Ramos (cell line): ENCODE measurements at regions not wholly inside any gene's neighbourhood (a gene's known extent, or its start where the extent isn't known, plus 50 kb on each side); places are given as distances from the start of the nearest gene placed in this dataset.
"Not testable (repeated sequence)": the region's sequence is repeated elsewhere in the genome, so short reads cannot be mapped to it uniquely, and the experiment has no call there.

ENCODE experiments used
- in situ Hi-C: fragments of 300-500 bp; cut with MboI; formaldehyde crosslinking; loops from one replicate; pipeline ENCODE4 v1.14.3; 2022; ENCODE audit warnings: low sequenced_read_pairs; ENCODE audit not compliant: unreplicated experiment

- in situ Hi-C loops = no loop called here
Measured at GRCh38 chr13:83499286-83499685, 383.0 kb downstream of the SLITRK1 start.

- in situ Hi-C loops = no loop called here
Measured at GRCh38 chr13:83498481-83499190, 383.6 kb downstream of the SLITRK1 start.

- in situ Hi-C loops = no loop called here
Measured at GRCh38 chr13:83498045-83498444, 384.2 kb downstream of the SLITRK1 start.

GRCh38 chr13:83496501-83496900, 385.8 kb downstream of the SLITRK1 start:
- in situ Hi-C loops = no loop called here

GRCh38 chr13:83485101-83485500, 397.2 kb downstream of the SLITRK1 start:
- in situ Hi-C loops = no loop called here

- in situ Hi-C loops = no loop called here
Measured at GRCh38 chr13:83471011-83471410, 411.3 kb downstream of the SLITRK1 start.

GRCh38 chr13:83470133-83470797, 412.0 kb downstream of the SLITRK1 start:
- in situ Hi-C loops = no loop called here

- in situ Hi-C loops = no loop called here
Measured at GRCh38 chr13:83453723-83454122, 428.6 kb downstream of the SLITRK1 start.

- in situ Hi-C loops = no loop called here
Measured at GRCh38 chr13:83453300-83453699, 429.0 kb downstream of the SLITRK1 start.

GRCh38 chr13:83452292-83452950, 429.9 kb downstream of the SLITRK1 start:
- in situ Hi-C loops = no loop called here

GRCh38 chr13:83450591-83450990, 431.7 kb downstream of the SLITRK1 start:
- in situ Hi-C loops = no loop called here

- in situ Hi-C loops = no loop called here
Measured at GRCh38 chr13:83449668-83450395, 432.4 kb downstream of the SLITRK1 start.

- in situ Hi-C loops = no loop called here
Measured at GRCh38 chr13:83440465-83440864, 441.8 kb downstream of the SLITRK1 start.

- in situ Hi-C loops = not testable (repeated sequence)
Measured at GRCh38 chr13:83439464-83439863, 442.8 kb downstream of the SLITRK1 start.

GRCh38 chr13:83423861-83424260, 458.4 kb downstream of the SLITRK1 start:
- in situ Hi-C loops = no loop called here

- in situ Hi-C loops = no loop called here
Measured at GRCh38 chr13:83423381-83423780, 458.9 kb downstream of the SLITRK1 start.

GRCh38 chr13:83414393-83414792, 467.9 kb downstream of the SLITRK1 start:
- in situ Hi-C loops = no loop called here

- in situ Hi-C loops = no loop called here
Measured at GRCh38 chr13:83386609-83387008, 495.7 kb downstream of the SLITRK1 start.

GRCh38 chr13:83378908-83379307, 503.4 kb downstream of the SLITRK1 start:
- in situ Hi-C loops = no loop called here

GRCh38 chr13:83377491-83377890, 504.8 kb downstream of the SLITRK1 start:
- in situ Hi-C loops = no loop called here

- in situ Hi-C loops = no loop called here
Measured at GRCh38 chr13:83372786-83373185, 509.5 kb downstream of the SLITRK1 start.
